HG03558 (cell line): ENCODE measurements at regions not wholly inside any gene's neighbourhood (a gene's known extent, or its start where the extent isn't known, plus 50 kb on each side); places are given as distances from the start of the nearest gene placed in this dataset.

Experiments
- ATAC-seq: cut with Tn5 transposase; IDR thresholded peaks from one replicate; pipeline ENCODE4 v1.9.1; 2021; ENCODE audit warnings: moderate number of reproducible peaks; ENCODE audit not compliant: unreplicated experiment; ENCODE audit errors: extremely low read depth

DNA sequence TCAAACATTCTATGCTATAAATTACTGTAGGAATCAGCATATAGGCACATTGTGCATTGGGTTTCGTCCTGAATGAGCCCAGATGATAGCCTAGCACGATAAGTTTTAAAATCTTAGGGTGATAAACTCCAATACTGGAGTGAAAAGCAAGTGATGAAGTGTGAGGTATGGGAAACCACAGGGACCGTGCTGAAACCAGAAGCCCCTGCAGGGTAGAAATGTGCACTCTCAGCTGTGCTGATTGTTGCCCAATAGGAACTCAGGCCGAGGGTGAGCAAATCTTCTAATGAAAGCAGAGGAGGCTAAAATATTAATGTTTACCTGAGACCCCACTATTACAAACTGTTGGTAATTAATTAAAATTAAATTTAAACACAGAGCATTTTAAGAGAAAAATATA is 1486.6 kb downstream of the AACS start:
- no peak for ATAC-seq

DNA sequence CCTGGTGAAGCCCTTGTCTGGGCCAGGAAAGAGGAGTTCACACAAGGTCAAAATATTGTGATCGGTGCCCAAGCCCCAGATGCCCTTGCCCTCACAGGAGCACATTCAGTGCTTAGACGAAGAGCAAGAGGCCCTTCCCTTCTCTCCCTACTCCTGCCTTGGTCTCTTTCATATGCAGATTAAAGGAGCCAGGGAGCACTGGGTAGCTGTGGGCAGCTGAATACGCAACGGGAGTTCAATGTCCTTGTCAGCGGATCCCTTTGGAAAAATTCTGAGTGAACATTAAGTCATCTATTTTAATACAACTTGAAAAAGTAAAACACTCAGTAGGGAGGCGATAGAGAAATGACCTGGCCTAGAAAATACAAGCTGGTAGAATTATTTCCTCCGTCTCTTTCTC is 1489.4 kb downstream of the AACS start:
- ATAC-seq: no peak

DNA sequence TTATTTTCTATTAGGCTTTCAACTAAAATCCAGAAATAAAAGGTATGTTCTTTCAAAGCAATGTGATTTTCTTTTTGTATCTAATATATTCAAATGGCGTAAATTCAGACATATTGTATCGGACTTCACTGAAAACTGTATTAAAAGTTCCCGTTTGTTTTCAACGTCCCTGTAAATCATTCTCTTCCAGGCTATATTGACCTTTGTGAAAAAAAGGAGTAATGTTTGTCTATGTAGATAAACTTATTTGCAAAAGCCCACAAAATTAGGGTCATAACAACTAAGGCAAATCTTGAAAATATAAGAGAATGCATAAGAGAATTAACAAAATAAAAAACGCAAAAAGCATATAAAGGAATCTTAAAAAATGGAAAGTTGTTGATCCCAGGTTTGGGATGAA is 1492.4 kb downstream of the AACS start:
- ATAC-seq: no peak

GRCh38 chr12:126558219-126558618 is 1493.0 kb downstream of the AACS start:
- ATAC-seq: no peak

DNA sequence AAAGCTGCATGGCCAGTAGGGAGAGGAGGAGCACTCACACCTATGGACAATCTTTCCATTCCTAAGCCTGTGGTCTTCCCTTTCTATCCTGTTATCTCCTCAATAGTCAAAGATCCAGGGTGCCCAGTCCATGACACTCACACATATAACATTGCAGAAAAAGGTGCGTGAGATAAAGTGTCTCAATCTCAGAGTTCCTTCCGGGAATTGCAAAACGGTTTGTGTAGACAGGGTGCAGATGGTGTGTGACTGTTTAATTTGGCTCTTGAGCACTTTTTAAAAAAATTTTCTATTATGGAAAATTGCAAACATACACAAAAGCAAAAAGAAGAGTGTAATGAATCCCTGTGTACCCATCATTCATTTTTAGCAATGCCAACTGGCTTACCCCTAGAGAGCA is 1493.6 kb downstream of the AACS start:
- ATAC-seq: no peak

GRCh38 chr12:126567016-126567415 is 1501.8 kb downstream of the AACS start:
- ATAC-seq: no peak

GRCh38 chr12:126569706-126570105 is 1504.5 kb downstream of the AACS start:
- ATAC-seq: no peak

DNA sequence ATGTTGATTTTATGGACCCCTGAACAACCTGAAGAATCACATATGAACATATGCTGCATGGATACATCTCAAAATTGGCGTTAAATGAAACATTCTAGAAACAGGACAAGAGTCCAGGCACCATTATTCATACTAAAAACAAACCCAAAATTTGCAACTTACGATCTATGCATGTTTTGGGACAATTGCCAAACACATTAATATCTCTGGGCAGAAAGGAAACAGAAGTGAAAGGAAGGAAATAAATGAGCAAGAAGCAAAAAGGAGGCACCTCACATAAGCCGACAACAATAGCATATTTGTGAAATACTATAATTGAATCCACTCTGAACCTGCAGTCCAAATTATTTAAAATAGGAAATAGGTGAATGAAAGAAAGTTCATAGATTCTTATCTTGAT is 1505.3 kb downstream of the AACS start:
- ATAC-seq: no peak

DNA sequence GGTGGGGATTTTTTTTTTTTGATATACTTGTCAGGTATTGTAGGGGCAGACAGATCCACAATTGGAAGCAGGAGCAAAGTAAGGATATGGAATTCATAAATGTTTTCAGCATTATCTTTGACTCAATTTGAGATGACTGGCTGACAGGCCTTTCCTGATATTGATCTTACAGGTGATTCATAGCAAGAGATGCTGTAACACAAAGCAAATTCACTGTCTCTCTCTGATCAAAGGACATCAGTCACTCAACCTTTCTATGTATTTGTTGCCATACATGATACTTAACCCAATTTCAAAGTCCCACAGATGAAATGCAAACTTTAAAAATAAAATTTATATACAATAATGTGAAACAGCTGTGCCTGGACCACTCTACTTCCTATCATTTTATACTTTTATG is 1506.9 kb downstream of the AACS start:
- no peak for ATAC-seq

DNA sequence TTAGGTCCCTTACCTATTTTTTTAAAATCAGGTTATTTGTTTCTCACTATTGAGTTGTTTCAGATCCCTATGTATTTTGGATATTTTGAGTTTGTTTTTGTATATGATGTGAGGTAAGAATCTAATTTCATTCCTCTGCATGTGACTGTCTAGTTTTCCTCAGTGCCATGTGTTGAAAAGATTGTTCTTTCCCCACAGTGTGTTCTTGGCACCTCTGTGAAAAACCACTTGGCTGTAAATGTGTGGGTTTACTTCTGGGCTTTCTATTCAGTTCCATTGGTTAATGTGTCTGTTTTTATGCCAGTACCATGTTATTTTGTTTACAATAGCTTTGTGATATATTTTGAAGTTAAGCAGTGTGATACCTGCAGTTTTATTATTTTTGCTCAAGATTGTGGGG is 1516.4 kb downstream of the AACS start:
- ATAC-seq: no peak

- no peak for ATAC-seq
Measured at GRCh38 chr12:126582231-126582630, 1517.0 kb downstream of the AACS start.

GRCh38 chr12:126588586-126589249 is 1523.5 kb downstream of the AACS start:
- no peak for ATAC-seq

GRCh38 chr12:126591533-126591932 is 1526.3 kb downstream of the AACS start:
- ATAC-seq: no peak

DNA sequence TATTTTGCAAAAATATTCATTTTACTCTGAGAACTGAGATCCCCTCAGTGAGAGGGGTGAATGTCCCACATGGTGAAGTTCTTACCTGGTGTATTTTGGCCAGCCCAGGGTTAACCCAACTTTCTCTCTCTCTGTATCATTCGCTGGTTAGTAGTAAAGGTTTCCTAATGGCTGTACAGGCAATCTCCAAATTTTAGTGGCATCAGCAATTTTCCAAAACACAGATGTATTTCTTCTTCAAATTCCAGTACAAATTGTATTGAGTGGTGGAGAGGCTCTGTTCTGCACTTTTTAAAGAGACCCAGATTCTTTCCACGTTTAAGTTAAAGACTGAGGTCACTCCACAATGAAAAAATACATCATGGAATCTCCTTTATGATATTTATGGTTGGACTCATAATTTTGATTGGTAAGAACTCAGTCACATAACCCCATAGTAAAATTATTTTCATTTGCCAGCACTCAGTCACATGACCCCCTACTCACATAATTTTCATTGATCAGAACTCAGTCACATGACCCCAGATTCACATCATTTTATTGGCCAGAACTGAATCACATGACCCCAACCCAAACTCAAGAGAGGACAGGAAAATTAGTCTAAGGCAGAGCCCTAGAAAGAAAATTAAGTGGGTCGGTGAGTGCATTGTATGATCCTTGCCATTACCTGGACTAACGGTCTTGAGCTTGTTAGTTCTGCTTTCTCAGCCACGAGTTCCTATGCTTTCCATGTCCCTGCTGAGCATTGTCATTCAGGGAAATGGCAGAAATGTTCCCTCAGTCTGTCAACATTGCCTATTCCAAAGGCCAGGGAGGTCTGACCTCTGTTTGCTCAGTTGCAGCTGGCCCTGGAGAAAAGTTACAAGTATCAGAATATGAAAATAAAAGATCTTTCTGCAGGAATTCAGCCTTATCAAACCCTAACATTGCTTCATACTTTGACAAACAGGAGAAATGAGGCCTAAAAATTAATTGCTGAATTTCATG is 1536.2 kb downstream of the AACS start:
- no peak for ATAC-seq

GRCh38 chr12:126602612-126603011 is 1537.4 kb downstream of the AACS start:
- ATAC-seq: no peak

GRCh38 chr12:126607157-126607556 is 1541.9 kb downstream of the AACS start:
- ATAC-seq: no peak

GRCh38 chr12:126607867-126608266 is 1542.6 kb downstream of the AACS start:
- ATAC-seq: no peak

- ATAC-seq: no peak
Measured at GRCh38 chr12:126608607-126609175, 1543.5 kb downstream of the AACS start.

- ATAC-seq: no peak
Measured at GRCh38 chr12:126616441-126616840, 1551.2 kb downstream of the AACS start.

- no peak for ATAC-seq
Measured at GRCh38 chr12:126617312-126617711, 1552.1 kb downstream of the AACS start.

GRCh38 chr12:126627596-126627995 is 1562.4 kb downstream of the AACS start:
- no peak for ATAC-seq
